GM10266 (cell line): ENCODE measurements at regions not wholly inside any gene's neighbourhood (a gene's known extent, or its start where the extent isn't known, plus 50 kb on each side); places are given as distances from the start of the nearest gene placed in this dataset.
"Not testable (repeated sequence)": the region's sequence is repeated elsewhere in the genome, so short reads cannot be mapped to it uniquely, and the experiment has no call there.

Experiments used
- DNase-seq: peaks from one replicate; pipeline ENCODE4 v3.0.0; 2012; ENCODE audit errors: extremely low spot score
- CTCF ChIP-seq: IDR thresholded peaks from 2 replicates; pipeline ENCODE4 v1.5.1; 2012; ENCODE audit warnings: mild to moderate bottlenecking, low read depth; ENCODE audit not compliant: control insufficient read depth, insufficient read depth; ENCODE audit errors: missing control alignments

GRCh38 chr6:77097940-77098339, 365.4 kb downstream of the HTR1B start:
- no peak for DNase-seq
- TF ChIP-seq CTCF = no peak

GRCh38 chr6:77095936-77096627, 367.2 kb downstream of the HTR1B start:
- no peak for DNase-seq
- no peak for TF ChIP-seq CTCF

GRCh38 chr6:77094821-77095220, 368.5 kb downstream of the HTR1B start:
- TF ChIP-seq CTCF = no peak
- DNase-seq = no peak

GRCh38 chr6:77092971-77093370, 370.3 kb downstream of the HTR1B start:
- TF ChIP-seq CTCF = no peak
- no peak for DNase-seq

GRCh38 chr6:77089776-77090175, 373.5 kb downstream of the HTR1B start:
- TF ChIP-seq CTCF = no peak
- no peak for DNase-seq

- not testable (repeated sequence) for DNase-seq
Measured at GRCh38 chr6:77087794-77088318, 375.4 kb downstream of the HTR1B start.

GRCh38 chr6:77074037-77074713, 389.1 kb downstream of the HTR1B start:
- TF ChIP-seq CTCF = no peak
- DNase-seq = no peak

GRCh38 chr6:77073410-77073760, 389.9 kb downstream of the HTR1B start:
- no peak for TF ChIP-seq CTCF
- DNase-seq = no peak
